Glomerular visceral epithelial cell (primary cell): ENCODE measurements at regions not wholly inside any gene's neighbourhood (a gene's known extent, or its start where the extent isn't known, plus 50 kb on each side); places are given as distances from the start of the nearest gene placed in this dataset.
"Not testable (repeated sequence)": the region's sequence is repeated elsewhere in the genome, so short reads cannot be mapped to it uniquely, and the experiment has no call there.

Source experiments
- DNase-seq: peaks from one replicate; pipeline ENCODE4 v3.0.0-alpha.2; 2016; ENCODE audit errors: extremely low spot score

- DNase-seq, result peak; percentile 28
Measured at GRCh38 chr18:25561918-25562317, 210.0 kb upstream of the ZNF521 start.

GRCh38 chr18:25560369-25560768, 208.4 kb upstream of the ZNF521 start:
- no peak for DNase-seq

DNA sequence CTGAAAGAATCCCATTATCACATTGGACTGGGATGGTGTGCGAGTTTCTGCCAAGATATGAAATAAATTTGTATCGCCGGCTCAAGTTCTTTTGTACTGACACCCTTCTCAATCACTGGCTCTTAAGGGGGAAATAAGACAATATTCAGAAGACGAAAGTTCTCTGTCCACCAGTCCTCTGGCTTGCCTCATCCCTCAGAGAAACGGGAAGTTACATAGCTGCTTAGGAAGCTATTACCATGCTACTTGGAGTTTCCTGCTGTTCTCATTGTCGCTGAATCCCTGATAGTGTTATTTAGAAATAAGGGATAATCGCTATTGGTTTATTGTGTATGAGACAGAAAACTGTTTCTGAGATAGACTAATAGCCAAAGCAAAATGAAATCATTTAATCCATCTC, 205.0 kb upstream of the ZNF521 start:
- DNase-seq, result no peak

DNA sequence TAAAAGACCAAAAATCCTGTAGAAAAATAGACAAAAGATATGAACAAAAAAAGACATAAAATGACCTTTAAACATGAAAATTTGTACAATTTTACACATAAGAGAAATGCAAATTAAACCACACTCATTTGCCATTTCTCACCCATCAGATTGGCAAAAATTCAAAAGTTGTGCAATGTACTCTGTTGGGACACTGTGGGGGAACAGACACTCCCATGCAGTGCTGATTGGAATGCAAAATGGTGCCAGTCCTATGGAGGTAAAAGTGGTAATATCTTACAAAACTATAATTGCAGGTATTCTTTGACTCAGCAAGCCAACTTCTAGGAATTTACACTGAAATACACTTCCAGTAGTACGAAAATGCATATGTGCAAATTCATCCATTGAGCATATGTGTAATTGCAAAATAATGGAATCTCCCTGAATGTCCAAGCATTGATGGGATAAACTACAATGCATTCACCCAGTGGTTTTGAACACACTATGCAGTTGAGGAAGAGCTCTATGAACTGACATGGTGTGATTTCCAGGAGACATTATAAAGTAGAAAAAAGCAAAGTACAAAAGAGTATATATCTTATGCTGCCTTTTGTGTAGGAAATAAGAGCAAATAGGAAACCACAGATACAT, 201.8 kb upstream of the ZNF521 start:
- DNase-seq, result no peak

DNA sequence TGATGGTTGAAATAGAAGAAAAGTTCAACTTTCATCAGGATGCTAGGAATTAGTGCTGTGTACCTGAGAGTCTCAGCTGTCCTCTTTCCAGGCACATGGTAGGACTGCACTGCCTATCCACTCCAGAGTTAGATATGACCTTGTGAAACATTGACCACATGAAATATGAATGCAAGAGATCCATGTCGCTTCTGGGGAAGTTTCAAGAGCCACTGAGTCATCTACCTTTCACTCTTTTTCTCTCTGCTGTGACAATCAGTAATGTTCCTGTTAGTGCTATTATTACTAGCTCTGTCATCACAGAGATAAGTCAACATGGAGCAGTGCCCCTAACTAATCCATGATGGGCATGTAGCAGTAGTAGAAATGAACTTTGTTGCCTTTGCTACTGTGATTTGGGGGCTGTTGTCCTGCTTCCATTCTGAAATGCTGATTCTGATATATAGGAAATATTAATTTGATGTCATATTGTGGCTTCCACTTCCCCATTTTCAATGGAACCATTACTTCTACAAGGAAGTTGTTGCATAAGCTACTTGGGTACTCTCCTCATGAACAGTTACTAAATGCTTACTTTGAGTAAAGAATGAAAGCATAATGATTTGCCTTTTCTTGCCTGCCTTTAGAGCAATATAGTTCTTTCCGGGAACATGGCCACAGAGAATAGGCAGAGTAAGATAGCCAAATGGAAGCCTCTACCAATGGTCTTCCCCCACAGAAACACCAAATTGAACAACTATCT, 192.8 kb upstream of the ZNF521 start:
- no peak for DNase-seq

- no peak for DNase-seq
Measured at GRCh38 chr18:25538175-25538922, 186.4 kb upstream of the ZNF521 start.

DNA sequence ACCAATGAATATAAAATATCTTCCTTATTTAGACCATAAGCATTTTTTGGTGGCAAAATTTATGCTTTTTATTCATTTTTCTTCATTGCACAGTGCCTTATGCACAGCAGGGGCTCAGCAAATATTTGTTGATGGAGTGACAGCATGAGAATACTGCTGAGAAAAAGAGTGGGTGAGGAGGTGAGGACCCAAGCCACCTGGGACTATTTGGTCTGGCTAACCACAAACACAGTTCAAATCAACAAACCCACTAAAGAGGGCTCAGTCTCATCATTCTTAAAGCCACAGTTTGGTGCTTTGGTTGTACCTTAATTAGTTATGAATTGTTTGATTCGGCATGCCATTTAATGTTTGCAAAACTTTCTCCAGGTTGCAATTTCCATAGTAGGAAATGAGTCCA, 183.5 kb upstream of the ZNF521 start:
- no peak for DNase-seq

- DNase-seq, result no peak
Measured at GRCh38 chr18:25534401-25534800, 182.4 kb upstream of the ZNF521 start.

- no peak for DNase-seq
Measured at GRCh38 chr18:25533218-25533617, 181.3 kb upstream of the ZNF521 start.

DNA sequence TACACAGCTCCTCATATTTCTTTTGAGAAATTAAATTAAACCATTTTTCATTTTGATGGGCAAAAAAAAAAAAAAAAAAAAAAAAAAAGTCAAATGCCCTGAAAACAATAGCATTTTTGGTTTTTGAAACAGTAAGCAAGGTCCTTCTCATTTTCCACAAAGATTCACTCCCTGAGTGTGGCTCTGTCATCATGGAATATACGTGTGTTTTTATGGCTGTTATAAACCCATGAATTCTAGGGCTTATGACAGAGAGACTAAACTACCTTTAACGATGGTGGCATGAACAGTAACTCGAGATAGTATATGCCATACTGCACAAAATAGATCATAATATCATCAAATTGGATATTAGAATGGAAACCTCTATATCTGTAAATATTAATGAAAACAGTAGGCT, 179.2 kb upstream of the ZNF521 start:
- DNase-seq, result no peak

DNA sequence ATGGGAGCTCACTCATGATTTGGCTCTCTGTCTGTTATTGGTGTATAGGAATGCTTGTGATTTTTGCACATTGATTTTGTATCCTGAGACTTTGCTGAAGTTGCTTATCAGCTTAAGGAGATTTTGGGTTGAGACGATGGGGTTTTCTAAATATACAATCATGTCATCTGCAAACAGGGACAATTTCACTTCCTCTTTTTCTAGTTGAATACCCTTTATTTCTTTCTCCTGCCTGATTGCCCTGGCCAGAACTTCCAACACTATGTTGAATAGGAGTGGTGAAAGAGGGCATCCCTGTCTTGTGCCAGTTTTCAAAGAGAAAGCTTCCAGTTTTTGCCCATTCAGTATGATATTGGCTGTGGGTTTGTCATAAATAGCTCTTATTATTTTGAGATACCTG, 173.8 kb upstream of the ZNF521 start:
- DNase-seq, result not testable (repeated sequence)

DNA sequence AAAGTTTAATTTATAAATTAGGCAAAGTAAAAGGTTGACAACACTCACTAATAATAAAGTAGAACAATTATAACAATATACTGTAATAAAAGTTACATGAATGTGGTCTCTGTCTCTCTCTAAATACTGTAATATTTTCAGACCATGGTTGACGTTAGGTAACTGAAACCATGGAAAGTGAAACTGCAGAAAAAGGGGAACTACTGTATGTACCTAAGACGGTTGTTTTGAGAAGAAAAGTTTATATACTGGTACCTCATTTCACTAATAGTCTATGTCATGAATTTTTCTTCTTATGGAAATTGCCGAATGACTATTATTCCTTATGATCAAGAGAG, 166.7 kb upstream of the ZNF521 start:
- DNase-seq, result no peak

- no peak for DNase-seq
Measured at GRCh38 chr18:25517881-25518715, 166.1 kb upstream of the ZNF521 start.

DNA sequence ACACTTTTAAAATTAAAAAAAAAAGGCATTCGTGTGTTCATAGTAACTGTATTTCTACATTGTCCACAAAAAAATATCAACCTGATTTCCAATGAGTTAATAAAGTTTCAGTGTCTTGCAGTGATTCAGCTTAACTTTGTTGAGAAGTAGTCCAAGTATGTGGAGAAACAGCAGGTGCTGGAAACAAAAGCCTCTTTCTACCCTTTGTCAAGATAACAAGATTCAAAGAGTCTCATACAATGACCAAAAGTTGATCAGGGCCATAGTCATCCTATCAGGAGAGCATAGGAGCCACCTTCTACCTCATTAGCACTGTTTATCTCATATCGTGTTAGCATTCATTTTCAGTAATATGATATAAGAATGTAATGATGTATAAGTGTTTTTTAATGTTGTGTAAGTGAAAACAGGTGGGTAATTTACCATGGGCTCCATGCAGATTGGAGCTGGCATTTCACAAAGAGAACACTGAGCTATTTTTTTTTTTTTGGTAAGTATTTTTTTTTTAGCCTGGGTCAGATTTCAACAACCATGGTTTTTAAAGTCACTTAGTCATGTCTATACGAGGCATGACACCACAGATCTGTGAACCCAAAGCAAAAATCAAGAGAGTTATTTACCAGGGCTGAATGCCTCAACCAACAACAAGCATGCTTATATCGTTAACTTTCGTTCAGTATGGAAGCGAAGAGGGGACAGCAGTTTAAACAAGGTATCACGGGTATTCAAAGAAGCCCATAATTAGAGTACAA, 165.0 kb upstream of the ZNF521 start:
- DNase-seq, result no peak

GRCh38 chr18:25516121-25516520, 164.2 kb upstream of the ZNF521 start:
- no peak for DNase-seq

DNA sequence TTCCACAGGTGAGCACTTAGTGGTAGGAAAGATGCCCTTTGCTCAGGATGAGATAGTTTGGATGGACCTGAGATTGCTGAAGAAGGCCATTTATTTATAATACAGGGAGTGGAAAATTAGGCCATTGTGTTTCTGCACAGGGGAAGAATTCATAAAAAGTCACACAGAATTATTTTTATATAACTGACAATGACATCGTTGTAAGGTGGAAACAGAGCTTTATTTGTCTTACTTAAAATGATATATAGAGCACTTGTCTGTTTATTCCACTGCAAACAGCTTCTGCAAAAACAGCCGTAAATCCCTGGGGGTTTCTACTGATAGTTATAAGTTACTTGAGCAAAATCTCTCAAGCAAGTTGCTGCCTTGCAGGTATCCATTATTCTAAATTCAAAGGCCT, 158.1 kb upstream of the ZNF521 start:
- no peak for DNase-seq

- DNase-seq, result peak; percentile 48
Measured at GRCh38 chr18:25503567-25504081, 151.7 kb upstream of the ZNF521 start.

DNA sequence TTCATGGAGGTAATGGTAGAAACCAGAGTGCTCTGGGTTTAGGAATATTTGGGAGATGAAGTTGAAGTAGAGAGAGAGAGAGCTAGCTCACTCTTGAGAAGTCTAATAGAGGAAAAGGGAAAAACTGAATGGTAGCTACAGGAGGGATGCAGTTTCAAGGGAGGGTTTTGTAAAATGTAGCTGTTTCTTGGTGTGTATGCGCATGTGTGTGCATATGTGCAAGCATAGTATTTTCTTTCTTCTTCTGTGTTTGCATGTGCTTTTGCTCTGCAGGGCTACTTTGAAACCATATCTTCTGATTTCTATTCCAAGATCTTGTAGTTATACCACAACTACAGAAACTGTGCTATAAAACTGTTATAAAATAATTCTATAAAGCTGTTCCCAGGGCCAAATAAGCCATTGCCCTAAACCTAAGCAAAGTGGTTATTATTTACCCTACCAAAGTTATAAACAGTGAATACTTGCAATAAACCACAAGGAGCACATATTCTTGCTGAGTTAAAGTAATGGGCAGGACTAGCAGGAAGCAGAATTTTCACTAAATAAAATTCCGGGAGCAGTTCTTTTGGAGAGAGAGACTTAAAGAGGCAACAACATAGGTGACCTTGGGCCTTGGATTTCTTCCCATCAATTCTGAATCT, 145.3 kb upstream of the ZNF521 start:
- DNase-seq, result no peak

GRCh38 chr18:25496544-25496943, 144.6 kb upstream of the ZNF521 start:
- no peak for DNase-seq

- no peak for DNase-seq
Measured at GRCh38 chr18:25495606-25496005, 143.6 kb upstream of the ZNF521 start.

DNA sequence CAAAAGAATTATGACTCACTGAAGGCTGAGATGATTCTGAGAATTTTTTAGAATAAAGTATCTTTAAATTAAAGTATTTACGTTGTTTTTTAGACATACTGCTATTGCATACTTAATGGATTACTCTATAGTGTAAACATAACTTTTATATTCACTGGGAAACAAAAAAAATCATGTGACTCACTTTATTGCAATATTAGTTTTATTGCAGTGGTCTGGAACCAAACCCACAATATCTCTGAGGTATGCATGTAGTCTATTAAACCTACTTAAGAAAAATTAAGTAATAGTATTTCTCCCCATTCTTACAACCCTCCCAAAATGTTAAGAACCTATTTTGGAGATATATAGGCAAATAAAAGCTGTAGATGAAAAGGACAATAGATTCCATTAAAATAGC, 142.9 kb upstream of the ZNF521 start:
- DNase-seq, result no peak
